ENCODE measurements at regions not wholly inside any gene's neighbourhood (a gene's known extent, or its start where the extent isn't known, plus 50 kb on each side); places are given as distances from the start of the nearest gene placed in this dataset.

DNA sequence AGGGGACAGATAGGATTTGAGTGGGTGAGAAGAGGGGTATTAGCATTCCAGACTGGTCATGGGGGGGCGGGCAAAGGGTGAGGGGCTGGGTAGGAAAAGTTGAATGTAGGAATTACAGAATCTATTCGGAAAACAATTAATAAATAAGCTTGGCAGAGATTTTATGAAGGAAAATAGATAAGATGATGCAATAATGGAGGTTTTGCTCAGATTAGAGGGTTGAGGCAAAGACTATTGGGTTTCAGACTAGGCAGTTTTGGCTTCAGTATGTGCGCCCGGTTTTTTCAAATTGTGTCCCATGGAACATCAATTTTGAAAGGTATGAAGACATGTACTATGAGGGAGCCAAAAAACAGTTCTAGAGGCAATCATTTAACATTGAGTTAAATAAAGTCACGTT is 410.6 kb downstream of the SPRY1 start:
- TF ChIP-seq, protein P1, sequence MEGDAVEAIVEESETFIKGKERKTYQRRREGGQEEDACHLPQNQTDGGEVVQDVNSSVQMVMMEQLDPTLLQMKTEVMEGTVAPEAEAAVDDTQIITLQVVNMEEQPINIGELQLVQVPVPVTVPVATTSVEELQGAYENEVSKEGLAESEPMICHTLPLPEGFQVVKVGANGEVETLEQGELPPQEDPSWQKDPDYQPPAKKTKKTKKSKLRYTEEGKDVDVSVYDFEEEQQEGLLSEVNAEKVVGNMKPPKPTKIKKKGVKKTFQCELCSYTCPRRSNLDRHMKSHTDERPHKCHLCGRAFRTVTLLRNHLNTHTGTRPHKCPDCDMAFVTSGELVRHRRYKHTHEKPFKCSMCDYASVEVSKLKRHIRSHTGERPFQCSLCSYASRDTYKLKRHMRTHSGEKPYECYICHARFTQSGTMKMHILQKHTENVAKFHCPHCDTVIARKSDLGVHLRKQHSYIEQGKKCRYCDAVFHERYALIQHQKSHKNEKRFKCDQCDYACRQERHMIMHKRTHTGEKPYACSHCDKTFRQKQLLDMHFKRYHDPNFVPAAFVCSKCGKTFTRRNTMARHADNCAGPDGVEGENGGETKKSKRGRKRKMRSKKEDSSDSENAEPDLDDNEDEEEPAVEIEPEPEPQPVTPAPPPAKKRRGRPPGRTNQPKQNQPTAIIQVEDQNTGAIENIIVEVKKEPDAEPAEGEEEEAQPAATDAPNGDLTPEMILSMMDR (IDR thresholded peaks at IDR 0.05) = no peak
- no peak for TF ChIP-seq POLR2A (IDR thresholded peaks at IDR 0.05)
